ENCODE measurements at regions not wholly inside any gene's neighbourhood (a gene's known extent, or its start where the extent isn't known, plus 50 kb on each side); places are given as distances from the start of the nearest gene placed in this dataset.

GRCh38 chr18:24585996-24586566 is 125.6 kb downstream of the HRH4 start:
- H3K4me3 ChIP-seq (replicated peaks in 1 of 2; ENCODE audit: low read depth in 2 of 2, low read length in 2 of 2), result no peak overlapping the region
- TF ChIP-seq CTCF (IDR thresholded peaks at IDR 0.05; ENCODE audit: low read depth, low read length), result no peak

GRCh38 chr18:24586662-24587360 is 126.4 kb downstream of the HRH4 start:
- no peak for TF ChIP-seq CTCF (IDR thresholded peaks at IDR 0.05; ENCODE audit: low read depth, low read length)
- no peak for DNase-seq (ENCODE audit: low read depth in 2 of 2)

More at GRCh38 chr18:24585996-24586566, 125.6 kb downstream of the HRH4 start:
- DNase-seq (ENCODE audit: low read depth in 2 of 2), result no peak

GRCh38 chr18:24588440-24588839 is 128.0 kb downstream of the HRH4 start:
- TF ChIP-seq CTCF (IDR thresholded peaks at IDR 0.05; ENCODE audit: low read depth, low read length), result no peak
- no peak overlapping the region for H3K4me3 ChIP-seq (replicated peaks in 1 of 2; ENCODE audit: low read depth in 2 of 2, low read length in 2 of 2)

More at GRCh38 chr18:24586662-24587360, 126.4 kb downstream of the HRH4 start:
- H3K4me3 ChIP-seq (replicated peaks in 1 of 2; ENCODE audit: low read depth in 2 of 2, low read length in 2 of 2), result no peak overlapping the region

GRCh38 chr18:24590946-24591345 is 130.5 kb downstream of the HRH4 start:
- no peak for TF ChIP-seq CTCF (IDR thresholded peaks at IDR 0.05; ENCODE audit: low read depth, low read length)

More at GRCh38 chr18:24588440-24588839, 128.0 kb downstream of the HRH4 start:
- no peak for DNase-seq (ENCODE audit: low read depth in 2 of 2)

GRCh38 chr18:24593401-24593800 is 133.0 kb downstream of the HRH4 start:
- TF ChIP-seq CTCF (IDR thresholded peaks at IDR 0.05; ENCODE audit: low read depth, low read length), result no peak
- H3K4me3 ChIP-seq (replicated peaks in 1 of 2; ENCODE audit: low read depth in 2 of 2, low read length in 2 of 2), result no peak overlapping the region
- no peak for DNase-seq (ENCODE audit: low read depth in 2 of 2)

More at GRCh38 chr18:24590946-24591345, 130.5 kb downstream of the HRH4 start:
- no peak for DNase-seq (ENCODE audit: low read depth in 2 of 2)
- no peak overlapping the region for H3K4me3 ChIP-seq (replicated peaks in 1 of 2; ENCODE audit: low read depth in 2 of 2, low read length in 2 of 2)

- DNase-seq (ENCODE audit: low read depth in 2 of 2), result no peak
- no peak for TF ChIP-seq CTCF (IDR thresholded peaks at IDR 0.05; ENCODE audit: low read depth, low read length)
Measured at GRCh38 chr18:24593886-24594285, 133.4 kb downstream of the HRH4 start.

More at GRCh38 chr18:24593886-24594285, 133.4 kb downstream of the HRH4 start:
- H3K4me3 ChIP-seq (replicated peaks in 1 of 2; ENCODE audit: low read depth in 2 of 2, low read length in 2 of 2), result no peak overlapping the region

Data from cardiac fibroblast (primary cell).